Vagina (tissue), 2 donors: ENCODE measurements at regions not wholly inside any gene's neighbourhood (a gene's known extent, or its start where the extent isn't known, plus 50 kb on each side); places are given as distances from the start of the nearest gene placed in this dataset.

Experiments used
- DNase-seq, 2 donors: peaks; one replicate each; pipeline ENCODE4 v3.0.0-alpha.2; 2017; ENCODE audit errors: extremely low spot score in 2 of 2
- H3K27ac ChIP-seq: fragments of 200-600 bp; sonication (generic); one replicate; pipeline ENCODE4 v1.5.1; 2019
- H3K27me3 ChIP-seq: fragments of 200-600 bp; sonication (generic); one replicate; pipeline ENCODE4 v1.5.1; 2019
- H3K36me3 ChIP-seq, 2 donors: fragments of 200-600 bp; sonication (generic); one replicate each; pipeline ENCODE4 v1.5.1; 2017 to 2019
- H3K4me1 ChIP-seq: fragments of 200-600 bp; sonication (generic); one replicate; pipeline ENCODE4 v1.5.1; 2019
- H3K4me3 ChIP-seq, 2 donors: fragments of 200-600 bp; sonication (generic); 1 replicate in 1 of 2; 2 replicates in 1 of 2; pipeline ENCODE4 v1.5.1; 2016 to 2019
- H3K9me3 ChIP-seq: fragments of 200-600 bp; sonication (generic); one replicate; pipeline ENCODE4 v1.5.1; 2019
- POLR2A ChIP-seq, 2 donors: fragments of 450-650 bp; IDR thresholded peaks; one replicate each; pipeline ENCODE4 v1.6.1; 2017; ENCODE audit warnings: antibody characterized with exemption in 2 of 2, mild to moderate bottlenecking in 2 of 2, moderate library complexity in 2 of 2
- POLR2AphosphoS5 ChIP-seq, 2 donors: sonication (generic); formaldehyde crosslinking; IDR thresholded peaks; one replicate each; pipeline ENCODE4 v1.9.0; 2017; ENCODE audit warnings: antibody characterized with exemption in 2 of 2, mild to moderate bottlenecking in 2 of 2, low read depth in 1 of 2; ENCODE audit not compliant: insufficient read depth in 1 of 2
- intact Hi-C: fragments of 100-400 bp; cut with DNase I; formaldehyde crosslinking; loops from one replicate; pipeline ENCODE4 v1.15.1; 2023
- TF ChIP-seq, protein P1 (sequence below), 3 experiments: fragments of 450-650 bp in 2 of 3; fragments of 200-600 bp in 1 of 3; sonication (generic) in 1 of 3; IDR thresholded peaks; one replicate each; pipeline ENCODE4 v1.5.1; 2017 to 2019; ENCODE audit warnings: antibody characterized with exemption in 3 of 3, mild to moderate bottlenecking in 2 of 3, moderate library complexity in 2 of 3

DNA sequence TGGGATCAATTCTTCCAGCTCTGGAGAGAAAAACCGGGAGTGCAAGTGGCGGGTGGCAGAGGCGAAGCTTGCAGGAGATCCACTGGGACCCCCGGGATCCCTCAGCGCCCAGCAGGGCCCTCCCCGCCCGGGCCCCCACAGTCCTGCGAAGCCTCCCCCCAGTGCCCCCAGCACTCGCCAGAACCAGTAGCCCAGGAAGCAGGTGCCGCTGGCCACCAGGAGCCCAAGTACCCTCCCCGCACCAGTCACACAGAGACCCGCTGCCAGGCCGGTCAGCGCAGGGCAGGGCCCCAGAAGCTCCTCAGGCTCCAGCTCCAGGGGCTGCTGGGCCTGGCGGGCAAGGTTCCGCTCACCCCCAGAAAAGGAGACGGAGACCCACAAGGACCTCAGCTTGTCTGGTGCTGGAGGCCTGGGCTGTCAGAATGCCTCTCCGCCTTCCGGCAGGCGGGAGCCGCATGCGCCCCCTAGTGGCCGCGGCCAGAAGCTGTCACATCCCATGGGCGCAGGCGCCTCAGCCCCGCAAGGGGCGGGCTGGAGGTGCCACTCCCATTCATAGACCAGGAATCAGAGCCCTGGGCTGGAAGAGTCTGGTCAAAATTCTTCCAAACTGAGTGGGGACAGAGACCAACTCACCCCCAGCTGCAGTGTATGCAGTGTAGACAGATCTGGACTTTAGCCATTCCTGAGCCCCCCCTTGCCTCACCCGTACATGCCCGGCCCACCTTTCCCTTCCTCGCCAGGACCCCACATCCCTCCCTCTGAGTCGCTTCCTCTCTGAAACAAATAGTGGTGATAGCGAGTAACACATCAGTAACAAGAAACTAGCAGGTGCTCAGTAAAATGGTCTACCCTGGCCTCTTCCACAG, 1002.3 kb downstream of the KCNJ18 start:
- Histone ChIP-seq H3K27me3 (no peaks in the 10 kb centered on the region), H3K36me3 (no peaks in the 10 kb centered on the region), H3K4me3 (no peak overlapping the region), H3K27ac (no peak overlapping the region), H3K9me3 (no peaks in the 10 kb centered on the region), H3K4me1 (no peaks in the 10 kb centered on the region)
- intact Hi-C loops, result no loop called here
- peak in 1 of 2 donors; percentile 81 for DNase-seq
- TF ChIP-seq, protein P1, sequence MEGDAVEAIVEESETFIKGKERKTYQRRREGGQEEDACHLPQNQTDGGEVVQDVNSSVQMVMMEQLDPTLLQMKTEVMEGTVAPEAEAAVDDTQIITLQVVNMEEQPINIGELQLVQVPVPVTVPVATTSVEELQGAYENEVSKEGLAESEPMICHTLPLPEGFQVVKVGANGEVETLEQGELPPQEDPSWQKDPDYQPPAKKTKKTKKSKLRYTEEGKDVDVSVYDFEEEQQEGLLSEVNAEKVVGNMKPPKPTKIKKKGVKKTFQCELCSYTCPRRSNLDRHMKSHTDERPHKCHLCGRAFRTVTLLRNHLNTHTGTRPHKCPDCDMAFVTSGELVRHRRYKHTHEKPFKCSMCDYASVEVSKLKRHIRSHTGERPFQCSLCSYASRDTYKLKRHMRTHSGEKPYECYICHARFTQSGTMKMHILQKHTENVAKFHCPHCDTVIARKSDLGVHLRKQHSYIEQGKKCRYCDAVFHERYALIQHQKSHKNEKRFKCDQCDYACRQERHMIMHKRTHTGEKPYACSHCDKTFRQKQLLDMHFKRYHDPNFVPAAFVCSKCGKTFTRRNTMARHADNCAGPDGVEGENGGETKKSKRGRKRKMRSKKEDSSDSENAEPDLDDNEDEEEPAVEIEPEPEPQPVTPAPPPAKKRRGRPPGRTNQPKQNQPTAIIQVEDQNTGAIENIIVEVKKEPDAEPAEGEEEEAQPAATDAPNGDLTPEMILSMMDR (IDR thresholded peaks at IDR 0.05), result no peak
- no peak for TF ChIP-seq POLR2AphosphoS5 (IDR thresholded peaks at IDR 0.05; ENCODE audit: insufficient read depth in 1 of 2, low read depth in 1 of 2)
- TF ChIP-seq POLR2A (IDR thresholded peaks at IDR 0.05), result no peak

DNA sequence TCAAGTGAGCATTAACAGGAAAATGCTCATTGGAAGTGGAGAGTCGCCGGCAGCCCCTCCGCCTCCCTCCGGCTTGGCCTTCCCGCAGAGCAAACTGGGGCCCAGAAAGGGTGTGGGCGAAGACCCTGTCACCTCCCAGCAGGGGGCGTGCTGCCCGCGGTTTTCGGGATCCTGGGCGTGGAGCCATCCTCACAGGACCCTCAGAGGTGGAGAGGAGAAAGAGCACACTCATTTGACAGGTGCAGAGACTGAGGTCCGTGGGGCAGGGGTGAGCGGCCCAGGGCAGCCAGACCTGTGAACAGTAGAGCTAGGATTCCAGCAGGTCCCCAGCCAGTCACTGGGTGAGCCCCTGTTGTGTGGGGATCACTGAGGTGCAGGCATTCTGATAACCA, 1002.9 kb downstream of the KCNJ18 start:
- Histone ChIP-seq H3K36me3 (no peaks in the 10 kb centered on the region), H3K4me3 (no peak overlapping the region), H3K9me3 (no peaks in the 10 kb centered on the region), H3K27me3 (no peaks in the 10 kb centered on the region), H3K27ac (no peak overlapping the region), H3K4me1 (no peaks in the 10 kb centered on the region)
- DNase-seq, result no peak
- intact Hi-C loops, result no loop called here
- TF ChIP-seq, protein P1 (IDR thresholded peaks at IDR 0.05), result no peak
- TF ChIP-seq POLR2AphosphoS5 (IDR thresholded peaks at IDR 0.05; ENCODE audit: insufficient read depth in 1 of 2, low read depth in 1 of 2), result no peak
- TF ChIP-seq POLR2A (IDR thresholded peaks at IDR 0.05), result no peak

DNA sequence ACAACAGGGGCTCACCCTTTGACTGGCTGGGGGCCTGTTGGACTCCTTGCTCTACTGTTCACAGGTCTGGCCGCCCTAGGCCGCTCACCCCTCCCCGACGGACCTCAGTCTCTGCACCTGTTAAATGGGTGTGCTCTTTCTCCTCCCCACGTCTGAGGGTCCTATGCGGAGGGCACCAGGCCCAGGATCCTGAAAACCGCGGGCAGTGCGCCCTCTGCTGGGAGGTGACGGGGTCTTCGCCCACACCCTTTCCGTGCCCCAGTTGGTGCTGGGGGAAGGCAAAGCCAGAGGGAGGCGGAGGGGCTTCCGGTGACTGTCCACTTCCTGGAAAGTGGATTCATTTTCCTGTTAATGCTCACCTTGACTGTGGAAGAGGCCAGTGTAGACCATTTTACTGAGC, 1010.9 kb downstream of the KCNJ18 start:
- Histone ChIP-seq H3K4me3 (no peak overlapping the region), H3K4me1 (no peaks in the 10 kb centered on the region), H3K36me3 (no peaks in the 10 kb centered on the region), H3K27ac (no peak overlapping the region), H3K9me3 (no peaks in the 10 kb centered on the region), H3K27me3 (no peaks in the 10 kb centered on the region)
- DNase-seq, result no peak
- intact Hi-C loops, result no loop called here
- TF ChIP-seq, protein P1 (IDR thresholded peaks at IDR 0.05), result no peak
- no peak for TF ChIP-seq POLR2AphosphoS5 (IDR thresholded peaks at IDR 0.05; ENCODE audit: insufficient read depth in 1 of 2, low read depth in 1 of 2)
- no peak for TF ChIP-seq POLR2A (IDR thresholded peaks at IDR 0.05)

DNA sequence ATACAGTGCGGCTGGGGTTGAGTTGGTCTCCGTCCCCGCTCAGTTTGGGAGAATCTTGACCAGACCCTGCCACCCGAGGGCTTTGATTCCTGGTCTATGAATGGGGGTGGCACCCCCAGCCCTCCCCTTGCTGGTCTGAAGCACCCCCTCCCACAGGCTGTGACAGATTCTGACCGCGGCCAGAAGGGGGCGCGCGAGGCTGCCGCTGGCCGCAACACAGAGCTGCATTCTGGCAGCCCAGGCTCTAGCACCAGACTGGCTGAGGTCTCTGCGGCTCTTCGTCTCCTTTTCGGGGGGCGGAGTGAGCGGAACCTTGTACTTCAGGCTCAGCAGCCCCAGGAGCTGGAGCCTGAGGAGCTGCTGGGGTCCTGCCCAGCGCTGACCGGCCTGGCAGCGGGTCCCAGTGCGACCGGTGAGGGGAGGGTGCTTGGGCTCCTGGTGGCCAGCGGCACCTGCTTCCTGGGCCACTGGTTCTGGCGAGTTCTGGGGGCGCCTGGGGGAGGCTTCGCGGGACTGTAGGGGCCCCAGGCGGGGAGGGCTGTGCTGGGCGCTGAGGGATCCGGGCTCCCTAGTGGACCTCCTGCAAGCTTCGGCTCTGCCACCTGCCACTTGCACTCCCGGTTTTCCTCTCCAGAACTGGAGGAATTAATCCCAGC, 1011.6 kb downstream of the KCNJ18 start:
- no peak for TF ChIP-seq POLR2A (IDR thresholded peaks at IDR 0.05)
- no peak for TF ChIP-seq POLR2AphosphoS5 (IDR thresholded peaks at IDR 0.05; ENCODE audit: insufficient read depth in 1 of 2, low read depth in 1 of 2)
- TF ChIP-seq, protein P1 (IDR thresholded peaks at IDR 0.05), result no peak
- no peak for DNase-seq
- Histone ChIP-seq H3K4me1 (no peaks in the 10 kb centered on the region), H3K36me3 (no peaks in the 10 kb centered on the region), H3K4me3 (no peak overlapping the region), H3K9me3 (no peaks in the 10 kb centered on the region), H3K27me3 (no peaks in the 10 kb centered on the region), H3K27ac (no peak overlapping the region)
- intact Hi-C loops, result no loop called here

DNA sequence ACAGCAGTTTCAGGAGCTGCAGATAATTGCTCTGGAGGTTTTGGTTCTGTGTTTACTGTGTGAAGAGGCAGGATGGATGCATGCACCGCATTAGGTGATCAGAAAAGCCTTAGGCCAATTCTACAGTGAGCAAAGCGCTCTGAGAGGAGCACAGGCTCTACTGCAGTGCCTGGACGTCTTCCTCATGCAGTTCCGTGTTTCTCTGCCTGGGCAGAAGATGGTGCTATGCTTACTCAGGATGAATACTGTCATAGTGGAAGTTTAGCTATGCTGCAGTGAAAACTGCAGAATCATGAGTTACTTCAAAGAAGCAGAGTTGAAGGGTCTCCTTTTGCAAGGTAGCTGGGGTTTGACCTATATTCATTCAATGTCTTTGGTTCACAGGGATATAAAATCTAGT, 1012.4 kb downstream of the KCNJ18 start:
- Histone ChIP-seq H3K4me1 (no peaks in the 10 kb centered on the region), H3K27me3 (no peaks in the 10 kb centered on the region), H3K4me3 (no peak overlapping the region), H3K36me3 (no peaks in the 10 kb centered on the region), H3K9me3 (no peaks in the 10 kb centered on the region), H3K27ac (no peak overlapping the region)
- intact Hi-C loops, result no loop called here
- no peak for DNase-seq
- TF ChIP-seq, protein P1 (IDR thresholded peaks at IDR 0.05), result no peak
- TF ChIP-seq POLR2AphosphoS5 (IDR thresholded peaks at IDR 0.05; ENCODE audit: insufficient read depth in 1 of 2, low read depth in 1 of 2) (no peak), POLR2A (IDR thresholded peaks at IDR 0.05) (no peak)
